ENCODE measurements at regions not wholly inside any gene's neighbourhood (a gene's known extent, or its start where the extent isn't known, plus 50 kb on each side); places are given as distances from the start of the nearest gene placed in this dataset.

DNA sequence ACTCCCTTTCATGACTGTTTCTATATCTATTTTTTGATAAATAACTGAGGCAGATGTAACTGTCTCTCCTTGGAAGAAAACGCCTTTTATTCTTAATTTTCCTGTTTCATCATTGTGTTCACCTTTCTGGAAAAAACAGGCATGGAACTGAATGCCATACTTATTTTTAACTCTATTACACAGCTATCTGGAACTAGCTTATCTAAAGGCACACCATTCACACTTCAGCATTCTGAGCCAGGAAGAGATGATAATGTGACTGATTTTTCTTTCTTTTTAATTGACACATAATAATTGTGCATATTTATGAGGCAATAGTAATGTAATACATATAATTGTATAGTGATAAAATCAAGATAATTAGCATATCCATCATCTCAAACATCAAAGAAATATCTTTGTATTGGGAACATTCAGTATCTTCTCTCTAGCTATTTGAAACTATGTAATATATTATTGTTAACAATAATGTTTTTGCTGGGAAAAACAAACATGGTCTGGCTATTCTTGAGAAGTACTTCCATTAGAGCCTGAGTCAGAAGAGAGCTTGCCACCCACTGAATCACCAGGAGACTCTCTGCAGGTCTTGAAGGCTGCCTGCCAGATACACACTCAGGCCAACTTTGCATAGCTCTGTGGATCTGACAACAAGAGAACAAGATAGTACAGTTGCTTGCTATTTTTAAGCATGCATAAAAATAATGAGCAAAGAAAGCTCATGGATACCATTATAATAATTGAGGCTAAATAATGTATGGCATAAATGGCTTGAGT, 501.0 kb upstream of the EDIL3 start:
- Histone ChIP-seq H3K4me3 (ENCODE audit: low read depth in 1 of 2, low read length in 1 of 2) (no peak overlapping the region), H3K27me3 (no peaks in the 10 kb centered on the region), H3K4me1 (ENCODE audit: control insufficient read depth in 1 of 2, insufficient read depth in 1 of 2, low read depth in 1 of 2, low read length in 1 of 2) (no peaks in the 10 kb centered on the region), H3K36me3 (no peaks in the 10 kb centered on the region), H3K9me3 (no peaks in the 10 kb centered on the region), H3K27ac (no peak overlapping the region)
- TF ChIP-seq, protein P1, sequence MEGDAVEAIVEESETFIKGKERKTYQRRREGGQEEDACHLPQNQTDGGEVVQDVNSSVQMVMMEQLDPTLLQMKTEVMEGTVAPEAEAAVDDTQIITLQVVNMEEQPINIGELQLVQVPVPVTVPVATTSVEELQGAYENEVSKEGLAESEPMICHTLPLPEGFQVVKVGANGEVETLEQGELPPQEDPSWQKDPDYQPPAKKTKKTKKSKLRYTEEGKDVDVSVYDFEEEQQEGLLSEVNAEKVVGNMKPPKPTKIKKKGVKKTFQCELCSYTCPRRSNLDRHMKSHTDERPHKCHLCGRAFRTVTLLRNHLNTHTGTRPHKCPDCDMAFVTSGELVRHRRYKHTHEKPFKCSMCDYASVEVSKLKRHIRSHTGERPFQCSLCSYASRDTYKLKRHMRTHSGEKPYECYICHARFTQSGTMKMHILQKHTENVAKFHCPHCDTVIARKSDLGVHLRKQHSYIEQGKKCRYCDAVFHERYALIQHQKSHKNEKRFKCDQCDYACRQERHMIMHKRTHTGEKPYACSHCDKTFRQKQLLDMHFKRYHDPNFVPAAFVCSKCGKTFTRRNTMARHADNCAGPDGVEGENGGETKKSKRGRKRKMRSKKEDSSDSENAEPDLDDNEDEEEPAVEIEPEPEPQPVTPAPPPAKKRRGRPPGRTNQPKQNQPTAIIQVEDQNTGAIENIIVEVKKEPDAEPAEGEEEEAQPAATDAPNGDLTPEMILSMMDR (IDR thresholded peaks at IDR 0.05), result no peak

DNA sequence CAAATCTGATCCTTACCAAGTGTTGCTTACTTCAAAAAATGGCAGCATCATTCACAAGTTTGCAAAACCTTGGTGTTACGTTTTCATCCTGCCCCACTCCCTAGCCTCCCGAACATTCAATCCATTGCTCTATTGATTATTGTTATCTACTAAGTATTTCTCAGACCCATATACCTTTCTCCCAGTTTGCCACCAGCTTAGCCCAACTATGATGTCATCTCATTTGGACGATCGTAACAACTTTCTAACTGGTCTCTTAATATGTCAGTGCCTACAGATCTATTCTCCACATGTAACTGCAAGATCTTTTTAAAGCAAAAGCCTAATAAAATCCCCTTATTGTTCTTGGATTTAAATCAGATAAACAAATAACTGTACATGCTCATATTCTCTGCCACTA, 497.1 kb upstream of the EDIL3 start:
- no peaks in the 10 kb centered on the region for H3K27me3 ChIP-seq
- TF ChIP-seq, protein P1 (IDR thresholded peaks at IDR 0.05), result no peak
- no peak overlapping the region for H3K27ac ChIP-seq
- H3K9me3 ChIP-seq, result no peaks in the 10 kb centered on the region
- no peak overlapping the region for H3K4me3 ChIP-seq (ENCODE audit: low read depth in 1 of 2, low read length in 1 of 2)
- H3K4me1 ChIP-seq (ENCODE audit: control insufficient read depth in 1 of 2, insufficient read depth in 1 of 2, low read depth in 1 of 2, low read length in 1 of 2), result no peaks in the 10 kb centered on the region
- no peaks in the 10 kb centered on the region for H3K36me3 ChIP-seq

GRCh38 chr5:84874196-84874595, 489.5 kb upstream of the EDIL3 start:
- TF ChIP-seq, protein P1 (IDR thresholded peaks at IDR 0.05), result no peak
- Histone ChIP-seq H3K4me3 (ENCODE audit: low read depth in 1 of 2, low read length in 1 of 2) (no peak overlapping the region), H3K27ac (no peak overlapping the region), H3K27me3 (no peaks in the 10 kb centered on the region), H3K36me3 (no peaks in the 10 kb centered on the region), H3K4me1 (ENCODE audit: control insufficient read depth in 1 of 2, insufficient read depth in 1 of 2, low read depth in 1 of 2, low read length in 1 of 2) (no peaks in the 10 kb centered on the region), H3K9me3 (no peaks in the 10 kb centered on the region)

GRCh38 chr5:84872768-84873167, 488.1 kb upstream of the EDIL3 start:
- Histone ChIP-seq H3K27ac (no peak overlapping the region), H3K9me3 (no peaks in the 10 kb centered on the region), H3K36me3 (no peaks in the 10 kb centered on the region), H3K4me1 (ENCODE audit: control insufficient read depth in 1 of 2, insufficient read depth in 1 of 2, low read depth in 1 of 2, low read length in 1 of 2) (no peaks in the 10 kb centered on the region), H3K27me3 (no peaks in the 10 kb centered on the region), H3K4me3 (ENCODE audit: low read depth in 1 of 2, low read length in 1 of 2) (no peak overlapping the region)
- TF ChIP-seq, protein P1 (IDR thresholded peaks at IDR 0.05), result no peak

- no peaks in the 10 kb centered on the region for H3K9me3 ChIP-seq
- H3K36me3 ChIP-seq, result no peaks in the 10 kb centered on the region
- H3K4me1 ChIP-seq (ENCODE audit: control insufficient read depth in 1 of 2, insufficient read depth in 1 of 2, low read depth in 1 of 2, low read length in 1 of 2), result no peaks in the 10 kb centered on the region
- TF ChIP-seq, protein P1 (IDR thresholded peaks at IDR 0.05), result no peak
- no peak overlapping the region for H3K27ac ChIP-seq
- no peaks in the 10 kb centered on the region for H3K27me3 ChIP-seq
- H3K4me3 ChIP-seq (ENCODE audit: low read depth in 1 of 2, low read length in 1 of 2), result no peak overlapping the region
Measured at GRCh38 chr5:84870369-84870768, 485.7 kb upstream of the EDIL3 start.

Measured in neutrophil (primary cell).